K562 (cell line): ENCODE measurements at regions not wholly inside any gene's neighbourhood (a gene's known extent, or its start where the extent isn't known, plus 50 kb on each side); places are given as distances from the start of the nearest gene placed in this dataset.

Source experiments
- ATAC-seq: fragments of 200-7000 bp; cut with Tn5 transposase; 3 replicates; pipeline ENCODE4 v1.9.1; 2020; ENCODE audit warnings: moderate library complexity
- BruUV-seq: library from RNA; stranded (reverse); fragments of 400-500 nt; replicated peaks from 2 replicates; lab custom pipeline; 2021; lab: Mats Ljungman, UMichigan
- CTCF ChIA-PET: fragments of 300-600 bp; formaldehyde crosslinking; extraction: SDS; loops from one replicate; lab custom pipeline; 2021; ENCODE audit warnings: low intra/inter-chr PET ratio; lab: Yijun Ruan, JAX
- POLR2A ChIA-PET: fragments of 300-600, 350-650 bp; sonication (Branson Sonifier 250); formaldehyde crosslinking; extraction: SDS; loops from one replicate; lab custom pipeline; 2021; ENCODE audit warnings: antibody characterized with exemption, inconsistent platforms; lab: Yijun Ruan, JAX
- DNase-seq, 4 experiments: peaks; one replicate each; pipeline versions ENCODE4 v3.0.0 to v3.0.0-alpha.2; 2011 to 2018; ENCODE audit warnings: low spot score in 3 of 4, mixed read lengths in 3 of 4; ENCODE audit errors: extremely low read depth in 1 of 4
- FAIRE-seq: peaks from 2 replicates; lab custom pipeline; 2011; peaks lifted over from hg19 to GRCh38; lab: Jason Lieb, UNC
- H2AFZ ChIP-seq: 2 replicates; pipeline ENCODE4 v1.6.0; 2011; ENCODE audit warnings: low read depth, low read length, control low read depth, inconsistent platforms
- H3K27ac ChIP-seq: fragments of 200-600 bp; 3 replicates; pipeline ENCODE4 v1.8.0; 2011; ENCODE audit warnings: low read depth, mild to moderate bottlenecking, control low read depth, inconsistent platforms, low read length, moderate library complexity, mixed read lengths; ENCODE audit errors: extremely low read depth
- H3K27me3 ChIP-seq, 2 experiments: fragments of 300-600 bp in 1 of 2; 2 replicates in 1 of 2; 3 replicates in 1 of 2; pipeline versions ENCODE4 v1.6.0 to v1.8.0; 2011; ENCODE audit warnings: inconsistent platforms in 2 of 2, low read length in 2 of 2, mild to moderate bottlenecking in 1 of 2, mixed read lengths in 1 of 2, moderate library complexity in 1 of 2; ENCODE audit not compliant: control insufficient read depth in 2 of 2, insufficient read depth in 2 of 2
- H3K36me3 ChIP-seq: fragments of 300-600 bp; 3 replicates; pipeline ENCODE4 v1.8.0; 2011; ENCODE audit warnings: mild to moderate bottlenecking, low read length, inconsistent platforms; ENCODE audit not compliant: control insufficient read depth, insufficient read depth
- H3K4me1 ChIP-seq, 2 experiments: fragments of 200-600 bp in 1 of 2; replicated peaks in 1 of 2; 2 replicates in 1 of 2; 3 replicates in 1 of 2; pipeline versions ENCODE4 v1.5.1 to v1.8.0; 2011; ENCODE audit warnings: inconsistent platforms in 2 of 2, low read length in 2 of 2, mild to moderate bottlenecking in 1 of 2, mixed read lengths in 1 of 2, moderate library complexity in 1 of 2; ENCODE audit not compliant: control insufficient read depth in 2 of 2, insufficient read depth in 2 of 2
- H3K4me2 ChIP-seq: 2 replicates; pipeline ENCODE4 v1.6.1; 2011; ENCODE audit warnings: low read length, control low read depth, inconsistent platforms, mixed read lengths; ENCODE audit not compliant: insufficient read depth
- H3K4me3 ChIP-seq: fragments of 200-600 bp; sonication (generic), shearing (Covaris generic); 2 replicates; pipeline ENCODE4 v1.5.1; 2016; ENCODE audit warnings: control low read depth, inconsistent platforms
- H3K79me2 ChIP-seq: fragments of 200-600 bp; 3 replicates; pipeline ENCODE4 v1.8.0; 2011; ENCODE audit warnings: low read length, inconsistent platforms; ENCODE audit not compliant: control insufficient read depth, insufficient read depth
- H3K9ac ChIP-seq, 2 experiments: 2 replicates each; pipeline versions ENCODE4 v1.6.0 to v1.6.1; 2011; ENCODE audit warnings: low read depth in 2 of 2, low read length in 2 of 2, control low read depth in 1 of 2, inconsistent platforms in 1 of 2, mild to moderate bottlenecking in 1 of 2, mixed read lengths in 1 of 2; ENCODE audit not compliant: insufficient read depth in 1 of 2
- H3K9me1 ChIP-seq: one replicate; pipeline ENCODE4 v1.6.0; 2011; ENCODE audit warnings: inconsistent platforms, mild to moderate bottlenecking, low read length, moderate library complexity; ENCODE audit not compliant: control insufficient read depth, insufficient read depth
- H3K9me3 ChIP-seq: replicated peaks from 2 replicates; pipeline ENCODE4 v1.5.1; 2011; ENCODE audit warnings: low read depth, low read length, inconsistent platforms; ENCODE audit not compliant: control insufficient read depth, insufficient read depth
- H4K20me1 ChIP-seq: replicated peaks from 2 replicates; pipeline ENCODE4 v1.6.1; 2011; ENCODE audit warnings: low read length, inconsistent platforms, mixed read lengths; ENCODE audit not compliant: control insufficient read depth, insufficient read depth
- BRD9 ChIP-seq: fragments of 450-650 bp; IDR thresholded peaks from 2 replicates; pipeline ENCODE4 v1.6.1; 2018; ENCODE audit warnings: low read depth; ENCODE audit not compliant: partially characterized antibody
- COPS2 ChIP-seq: fragments of 450-650 bp; conservative IDR thresholded peaks from 2 replicates; pipeline ENCODE4 v1.6.1; 2016; ENCODE audit warnings: mild to moderate bottlenecking, moderate library complexity
- HCFC1 ChIP-seq: IDR thresholded peaks from 2 replicates; pipeline ENCODE4 v1.6.1; 2012; ENCODE audit warnings: low read depth, low read length, improper control_type of control experiment
- POLR2H ChIP-seq: IDR thresholded peaks from 2 replicates; pipeline ENCODE4 v1.6.1; 2016; ENCODE audit warnings: missing genetic modification characterization, low read depth, mild to moderate bottlenecking, control low read depth, missing compliant biosample characterization, moderate library complexity
- PURB ChIP-seq: sonication (generic); formaldehyde crosslinking; IDR thresholded peaks from 2 replicates; pipeline ENCODE4 v1.9.0; 2021; ENCODE audit warnings: low read depth, mild to moderate bottlenecking, missing genetic modification reagents
- SAFB ChIP-seq: fragments of 200-400 bp; formaldehyde crosslinking; IDR thresholded peaks from 2 replicates; pipeline ENCODE4 v1.6.1; 2017; ENCODE audit warnings: low read depth, low read length, borderline replicate concordance
- TCF3 ChIP-seq: sonication (generic); formaldehyde crosslinking; IDR thresholded peaks from 2 replicates; pipeline ENCODE4 v1.4.0; 2020; ENCODE audit warnings: mild to moderate bottlenecking, missing genetic modification reagents
- TCF7 ChIP-seq: sonication (generic); IDR thresholded peaks from 2 replicates; pipeline ENCODE4 v1.6.1; 2016; ENCODE audit warnings: antibody characterized with exemption, borderline replicate concordance
- XRCC3 ChIP-seq: fragments of 450-650 bp; IDR thresholded peaks from 2 replicates; pipeline ENCODE4 v1.6.1; 2017; ENCODE audit warnings: mild to moderate bottlenecking, moderate library complexity
- ZNF263 ChIP-seq: sonication (generic); formaldehyde crosslinking; IDR thresholded peaks from 2 replicates; pipeline ENCODE4 v1.8.0; 2022; ENCODE audit warnings: mild to moderate bottlenecking, missing genetic modification reagents, borderline replicate concordance
- WGBS: fragments of 100-300 bp; shearing (Covaris generic); methylation state at CpG from one replicate; pipeline ENCODE4 v1.1.6; 2016; ENCODE audit warnings: low coverage, mixed read lengths; ENCODE audit not compliant: insufficient coverage; ENCODE audit errors: missing lambda C conversion rate; 5-methylcytosine and 5-hydroxymethylcytosine counted together
- in situ Hi-C: fragments of 300-500 bp; cut with MboI; formaldehyde crosslinking; loops from 4 replicates; pipeline ENCODE4 v1.15.0; 2018; ENCODE audit warnings: inconsistent platforms, mixed read lengths
- intact Hi-C: fragments of 100-400 bp; cut with micrococcal nuclease; formaldehyde crosslinking; loops from 2 replicates; pipeline ENCODE4 v1.14.2; 2022
- TF ChIP-seq, protein P1 (sequence below): fragments of 250-450 bp; sonication (Bioruptor Pico); IDR thresholded peaks from 2 replicates; pipeline ENCODE4 v1.5.0; 2020; ENCODE audit warnings: mild to moderate bottlenecking, borderline replicate concordance
- TF ChIP-seq, protein P2 (sequence below): fragments of 250-450 bp; sonication (Bioruptor Pico); IDR thresholded peaks from 2 replicates; pipeline ENCODE4 v1.5.0; 2021
- TF ChIP-seq, protein P3 (sequence below), 2 experiments: fragments of 450-650 bp in 1 of 2; sonication (generic) in 1 of 2; formaldehyde crosslinking; conservative IDR thresholded peaks; 2 replicates each; pipeline versions ENCODE4 v1.4.0 to v1.8.1; 2020 to 2022; ENCODE audit warnings: mild to moderate bottlenecking in 1 of 2, missing genetic modification reagents in 1 of 2
- TF ChIP-seq, protein P4 (sequence below): sonication (generic); formaldehyde crosslinking; IDR thresholded peaks from 2 replicates; pipeline ENCODE4 v1.8.0; 2022; ENCODE audit warnings: mild to moderate bottlenecking, missing genetic modification reagents
- TF ChIP-seq, protein P5 (sequence below): sonication (generic); formaldehyde crosslinking; IDR thresholded peaks from 2 replicates; pipeline ENCODE4 v1.8.0; 2022; ENCODE audit warnings: mild to moderate bottlenecking, low read depth, missing genetic modification reagents

DNA sequence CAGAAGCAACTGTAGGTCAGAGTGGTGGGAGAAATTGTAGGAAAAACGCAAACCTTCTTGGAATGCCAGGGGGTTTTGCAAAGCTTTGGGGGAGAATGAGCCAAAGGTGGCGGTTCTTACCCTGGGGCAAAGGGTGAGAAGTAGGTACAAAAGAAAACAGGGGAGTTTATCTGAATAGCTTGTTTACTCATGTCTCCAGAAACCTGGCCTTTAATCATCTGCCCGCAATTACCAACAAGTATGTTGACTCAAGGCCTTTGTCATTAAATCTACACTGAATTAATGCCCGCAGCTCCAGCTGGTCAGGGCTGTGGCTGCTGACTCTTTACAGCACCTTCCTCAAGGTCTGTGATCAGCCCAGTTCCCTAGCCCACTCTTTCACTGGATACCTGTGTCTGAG is 320.1 kb downstream of the CBLN1 start (continued):
- TF ChIP-seq, protein P1, sequence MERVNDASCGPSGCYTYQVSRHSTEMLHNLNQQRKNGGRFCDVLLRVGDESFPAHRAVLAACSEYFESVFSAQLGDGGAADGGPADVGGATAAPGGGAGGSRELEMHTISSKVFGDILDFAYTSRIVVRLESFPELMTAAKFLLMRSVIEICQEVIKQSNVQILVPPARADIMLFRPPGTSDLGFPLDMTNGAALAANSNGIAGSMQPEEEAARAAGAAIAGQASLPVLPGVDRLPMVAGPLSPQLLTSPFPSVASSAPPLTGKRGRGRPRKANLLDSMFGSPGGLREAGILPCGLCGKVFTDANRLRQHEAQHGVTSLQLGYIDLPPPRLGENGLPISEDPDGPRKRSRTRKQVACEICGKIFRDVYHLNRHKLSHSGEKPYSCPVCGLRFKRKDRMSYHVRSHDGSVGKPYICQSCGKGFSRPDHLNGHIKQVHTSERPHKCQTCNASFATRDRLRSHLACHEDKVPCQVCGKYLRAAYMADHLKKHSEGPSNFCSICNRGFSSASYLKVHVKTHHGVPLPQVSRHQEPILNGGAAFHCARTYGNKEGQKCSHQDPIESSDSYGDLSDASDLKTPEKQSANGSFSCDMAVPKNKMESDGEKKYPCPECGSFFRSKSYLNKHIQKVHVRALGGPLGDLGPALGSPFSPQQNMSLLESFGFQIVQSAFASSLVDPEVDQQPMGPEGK, result no peak
- TF ChIP-seq, protein P2, sequence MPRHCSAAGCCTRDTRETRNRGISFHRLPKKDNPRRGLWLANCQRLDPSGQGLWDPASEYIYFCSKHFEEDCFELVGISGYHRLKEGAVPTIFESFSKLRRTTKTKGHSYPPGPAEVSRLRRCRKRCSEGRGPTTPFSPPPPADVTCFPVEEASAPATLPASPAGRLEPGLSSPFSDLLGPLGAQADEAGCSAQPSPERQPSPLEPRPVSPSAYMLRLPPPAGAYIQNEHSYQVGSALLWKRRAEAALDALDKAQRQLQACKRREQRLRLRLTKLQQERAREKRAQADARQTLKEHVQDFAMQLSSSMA (CRISPR knock-in tag), result no peak
- TF ChIP-seq XRCC3, result no peak
- TF ChIP-seq SAFB, result no peak

DNA sequence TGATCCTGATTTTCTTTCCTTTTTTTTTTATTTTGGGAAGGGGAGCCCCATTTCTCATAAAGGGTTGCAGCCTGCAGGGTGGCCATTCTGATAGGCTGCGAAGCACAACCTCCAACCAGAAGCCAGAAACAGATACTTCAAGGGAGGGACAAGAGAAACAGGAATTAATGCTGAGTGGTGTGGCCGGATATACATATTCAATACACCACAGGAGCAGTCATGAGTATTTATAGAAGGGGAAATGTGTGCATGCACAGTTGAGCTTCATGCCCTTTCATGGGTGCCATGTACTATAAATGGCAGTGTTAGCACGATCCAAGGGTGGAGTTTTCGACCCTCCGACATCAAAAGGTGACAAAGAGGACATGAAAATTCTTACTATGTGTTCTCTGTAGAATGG is 320.8 kb downstream of the CBLN1 start:
- CTCF ChIA-PET, result no interaction called here
- no TSS peak for BruUV-seq
- Histone ChIP-seq H3K27ac (no peak overlapping the region), H3K4me3 (no peak overlapping the region), H3K4me1 (no peaks in the 10 kb centered on the region), H3K36me3 (no peaks in the 10 kb centered on the region), H3K27me3 (no peaks in the 10 kb centered on the region), H3K9ac (no peak overlapping the region), H4K20me1 (no peaks in the 10 kb centered on the region), H3K79me2 (no peaks in the 10 kb centered on the region), H2AFZ (no peak overlapping the region), H3K9me1 (no peaks in the 10 kb centered on the region), H3K4me2 (no peak overlapping the region), H3K9me3 (no peaks in the 10 kb centered on the region)
- in situ Hi-C loops (no loop called here), intact Hi-C loops (no loop called here)
- DNase-seq (no peak), FAIRE-seq (no peak), ATAC-seq (no peak)
- POLR2A ChIA-PET, result no interaction called here
- WGBS, result 2% methylated on average over 5 of the region's 5 CpGs
- no peak for TF ChIP-seq POLR2H (tag)
- no peak for TF ChIP-seq ZNF263 (CRISPR knock-in tag)
- no peak for TF ChIP-seq COPS2
- no peak for TF ChIP-seq HCFC1
- TF ChIP-seq, protein P3, sequence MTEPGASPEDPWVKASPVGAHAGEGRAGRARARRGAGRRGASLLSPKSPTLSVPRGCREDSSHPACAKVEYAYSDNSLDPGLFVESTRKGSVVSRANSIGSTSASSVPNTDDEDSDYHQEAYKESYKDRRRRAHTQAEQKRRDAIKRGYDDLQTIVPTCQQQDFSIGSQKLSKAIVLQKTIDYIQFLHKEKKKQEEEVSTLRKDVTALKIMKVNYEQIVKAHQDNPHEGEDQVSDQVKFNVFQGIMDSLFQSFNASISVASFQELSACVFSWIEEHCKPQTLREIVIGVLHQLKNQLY (CRISPR knock-in tag; conservative IDR thresholded peaks at IDR 0.05), result no peak
- TF ChIP-seq, protein P4, sequence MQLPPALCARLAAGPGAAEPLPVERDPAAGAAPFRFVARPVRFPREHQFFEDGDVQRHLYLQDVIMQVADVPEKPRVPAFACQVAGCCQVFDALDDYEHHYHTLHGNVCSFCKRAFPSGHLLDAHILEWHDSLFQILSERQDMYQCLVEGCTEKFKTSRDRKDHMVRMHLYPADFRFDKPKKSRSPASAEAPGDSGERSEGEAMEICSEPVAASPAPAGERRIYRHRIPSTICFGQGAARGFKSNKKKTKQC (CRISPR knock-in tag), result no peak
- TF ChIP-seq BRD9, result no peak
- TF ChIP-seq TCF7, result no peak
- TF ChIP-seq, protein P5, sequence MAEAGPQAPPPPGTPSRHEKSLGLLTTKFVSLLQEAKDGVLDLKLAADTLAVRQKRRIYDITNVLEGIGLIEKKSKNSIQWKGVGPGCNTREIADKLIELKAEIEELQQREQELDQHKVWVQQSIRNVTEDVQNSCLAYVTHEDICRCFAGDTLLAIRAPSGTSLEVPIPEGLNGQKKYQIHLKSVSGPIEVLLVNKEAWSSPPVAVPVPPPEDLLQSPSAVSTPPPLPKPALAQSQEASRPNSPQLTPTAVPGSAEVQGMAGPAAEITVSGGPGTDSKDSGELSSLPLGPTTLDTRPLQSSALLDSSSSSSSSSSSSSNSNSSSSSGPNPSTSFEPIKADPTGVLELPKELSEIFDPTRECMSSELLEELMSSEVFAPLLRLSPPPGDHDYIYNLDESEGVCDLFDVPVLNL (CRISPR knock-in tag), result no peak
- no peak for TF ChIP-seq PURB (CRISPR knock-in tag)
- no peak for TF ChIP-seq TCF3 (CRISPR knock-in tag)
